ENCODE measurements at regions not wholly inside any gene's neighbourhood (a gene's known extent, or its start where the extent isn't known, plus 50 kb on each side); places are given as distances from the start of the nearest gene placed in this dataset.

DNA sequence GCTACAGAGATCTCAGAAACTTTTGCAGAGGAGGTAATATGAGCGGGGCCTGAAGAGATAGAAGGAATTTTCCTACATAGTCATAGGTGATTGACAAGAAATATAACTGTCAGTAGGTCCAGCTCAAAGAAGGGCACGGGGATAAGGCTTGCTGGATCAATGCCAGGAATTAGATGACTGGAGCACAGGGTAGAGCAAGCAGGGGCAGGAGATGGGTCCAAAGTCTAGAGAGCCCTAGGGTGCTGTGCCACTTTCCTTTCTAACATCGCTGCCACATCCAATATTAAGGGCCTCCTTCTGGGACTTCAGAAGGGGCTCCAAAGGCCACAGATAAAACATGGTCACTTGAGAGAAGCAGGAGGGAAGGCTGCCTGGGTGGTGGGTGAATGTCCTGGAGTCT is 402.2 kb downstream of the MID1IP1 start:
- no peak overlapping the region for H3K4me3 Mint-ChIP-seq
- Histone ChIP-seq H3K79me1 (ENCODE audit: insufficient read depth, low read depth, low read length, poor library complexity, severe bottlenecking) (no peaks in the 10 kb centered on the region), H4K91ac (ENCODE audit: insufficient read length, low read depth, low read length) (no peak overlapping the region), H4K8ac (replicated peaks; ENCODE audit: insufficient read length, low read depth, low read length) (no peak overlapping the region), H2BK5ac (ENCODE audit: insufficient read length, low read length) (no peak overlapping the region), H2BK15ac (ENCODE audit: low read depth, low read length) (no peak overlapping the region), H4K5ac (ENCODE audit: insufficient read length, low read depth, low read length) (no peak overlapping the region), H3K4me1 (ENCODE audit: insufficient read depth, low read length) (no peaks in the 10 kb centered on the region), H2BK20ac (ENCODE audit: low read depth, low read length, poor library complexity, severe bottlenecking) (no peak overlapping the region), H3K4me2 (ENCODE audit: insufficient read depth, insufficient read length, low read length) (no peak overlapping the region), H3K79me2 (ENCODE audit: insufficient read depth, low read length) (no peaks in the 10 kb centered on the region), H2BK120ac (ENCODE audit: low read depth, low read length, poor library complexity, severe bottlenecking) (no peak overlapping the region), H3K27me3 (ENCODE audit: insufficient read depth, low read length) (no peaks in the 10 kb centered on the region), H3K14ac (ENCODE audit: insufficient read depth, low read length) (no peak overlapping the region), H3K9ac (ENCODE audit: extremely low read depth, insufficient read length, low read length) (no peak overlapping the region), H2BK12ac (ENCODE audit: insufficient read length, low read depth, low read length) (no peak overlapping the region), H3K4ac (ENCODE audit: low read depth, low read length) (no peak overlapping the region), H2AFZ (ENCODE audit: low read length) (no peak overlapping the region), H3K9me3 (ENCODE audit: control insufficient read depth, low read depth, low read length) (no peaks in the 10 kb centered on the region), H4K20me1 (ENCODE audit: control insufficient read depth, insufficient read depth, insufficient read length) (no peaks in the 10 kb centered on the region), H3K18ac (ENCODE audit: insufficient read length, low read depth, low read length) (no peak overlapping the region), H3K27ac (ENCODE audit: insufficient read length, low read depth, low read length) (no peak overlapping the region), H2AK5ac (ENCODE audit: insufficient read length, low read length) (no peak overlapping the region), H3K23ac (ENCODE audit: insufficient read length, low read depth, low read length) (no peak overlapping the region), H3T11ph (ENCODE audit: low read length) (no peak overlapping the region), H3K23me2 (ENCODE audit: insufficient read length, low read depth, low read length, poor library complexity, severe bottlenecking) (no peaks in the 10 kb centered on the region), H3K56ac (ENCODE audit: insufficient read length, low read depth, low read length) (no peak overlapping the region)
- TF ChIP-seq, protein P1, sequence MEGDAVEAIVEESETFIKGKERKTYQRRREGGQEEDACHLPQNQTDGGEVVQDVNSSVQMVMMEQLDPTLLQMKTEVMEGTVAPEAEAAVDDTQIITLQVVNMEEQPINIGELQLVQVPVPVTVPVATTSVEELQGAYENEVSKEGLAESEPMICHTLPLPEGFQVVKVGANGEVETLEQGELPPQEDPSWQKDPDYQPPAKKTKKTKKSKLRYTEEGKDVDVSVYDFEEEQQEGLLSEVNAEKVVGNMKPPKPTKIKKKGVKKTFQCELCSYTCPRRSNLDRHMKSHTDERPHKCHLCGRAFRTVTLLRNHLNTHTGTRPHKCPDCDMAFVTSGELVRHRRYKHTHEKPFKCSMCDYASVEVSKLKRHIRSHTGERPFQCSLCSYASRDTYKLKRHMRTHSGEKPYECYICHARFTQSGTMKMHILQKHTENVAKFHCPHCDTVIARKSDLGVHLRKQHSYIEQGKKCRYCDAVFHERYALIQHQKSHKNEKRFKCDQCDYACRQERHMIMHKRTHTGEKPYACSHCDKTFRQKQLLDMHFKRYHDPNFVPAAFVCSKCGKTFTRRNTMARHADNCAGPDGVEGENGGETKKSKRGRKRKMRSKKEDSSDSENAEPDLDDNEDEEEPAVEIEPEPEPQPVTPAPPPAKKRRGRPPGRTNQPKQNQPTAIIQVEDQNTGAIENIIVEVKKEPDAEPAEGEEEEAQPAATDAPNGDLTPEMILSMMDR (conservative IDR thresholded peaks at IDR 0.05), result no peak
- peaks cover 0 to 5% (median 3%) of the 10 kb centered on the region in 3 experiments; a peak in 2 of 7 replicates for H3K36me3 Mint-ChIP-seq (ENCODE audit: insufficient read depth in 1 of 3, low read depth in 3 of 3)
- WGBS (ENCODE audit: extremely low coverage, insufficient read length, low lambda C conversion rate), result no CpG with 5 or more reads among the region's 3 CpGs
- H3K4me1 Mint-ChIP-seq, result peaks cover 0 to 3% of the 10 kb centered on the region in 2 experiments; a peak in 1 of 4 replicates
- peaks cover 67 to 68% of the 10 kb centered on the region in 2 experiments for H3K9me3 Mint-ChIP-seq
- no peaks in the 10 kb centered on the region; the same call in 1 of the 2 replicates for H3K27me3 Mint-ChIP-seq (ENCODE audit: low read depth)
- no peak for DNase-seq
- no peak overlapping the region for H3K27ac Mint-ChIP-seq

Data from H9 (cell line).